Panc1 (cell line): ENCODE measurements at regions not wholly inside any gene's neighbourhood (a gene's known extent, or its start where the extent isn't known, plus 50 kb on each side); places are given as distances from the start of the nearest gene placed in this dataset.
"Not testable (repeated sequence)": the region's sequence is repeated elsewhere in the genome, so short reads cannot be mapped to it uniquely, and the experiment has no call there.

Experiments used
- CTCF ChIP-seq: fragments of 450-650 bp; IDR thresholded peaks from 2 replicates; pipeline ENCODE4 v1.5.1; 2017; ENCODE audit warnings: mild to moderate bottlenecking
- POLR2AphosphoS5 ChIP-seq: IDR thresholded peaks from 2 replicates; pipeline ENCODE4 v1.6.1; 2012; ENCODE audit warnings: mild to moderate bottlenecking, low read depth, low read length, moderate library complexity
- REST ChIP-seq, 2 experiments: IDR thresholded peaks; 2 replicates each; pipeline ENCODE4 v1.6.1; 2011 to 2012; ENCODE audit warnings: low read depth in 2 of 2, control low read depth in 1 of 2, low read length in 1 of 2, mild to moderate bottlenecking in 1 of 2, moderate library complexity in 1 of 2; ENCODE audit not compliant: insufficient read depth in 1 of 2
- SIN3A ChIP-seq: IDR thresholded peaks from 2 replicates; pipeline ENCODE4 v1.6.1; 2012; ENCODE audit warnings: low read depth, mild to moderate bottlenecking, low read length, moderate library complexity, borderline replicate concordance; ENCODE audit not compliant: insufficient read depth
- TCF7L2 ChIP-seq: IDR thresholded peaks from 2 replicates; pipeline ENCODE4 v1.6.1; 2011; ENCODE audit warnings: mild to moderate bottlenecking, low read depth, low read length, inconsistent platforms

- not testable (repeated sequence) for TF ChIP-seq CTCF; SIN3A; POLR2AphosphoS5; REST (IDR thresholded peaks at IDR 0.05; ENCODE audit: insufficient read depth in 1 of 2, low read depth in 2 of 2, low read length in 1 of 2); TCF7L2
Observed at GRCh38 chr16:16463792-16464191, 84.9 kb downstream of the NPIPA7 start.
